Dermis microvascular lymphatic vessel endothelial cell (primary cell): ENCODE measurements at regions not wholly inside any gene's neighbourhood (a gene's known extent, or its start where the extent isn't known, plus 50 kb on each side); places are given as distances from the start of the nearest gene placed in this dataset.
"Not testable (repeated sequence)": the region's sequence is repeated elsewhere in the genome, so short reads cannot be mapped to it uniquely, and the experiment has no call there.

Source experiments
- DNase-seq, 2 donors: peaks; one replicate each; pipeline versions ENCODE4 v3.0.0 to v3.0.0-alpha.2; 2010; ENCODE audit warnings: low read depth in 2 of 2

DNA sequence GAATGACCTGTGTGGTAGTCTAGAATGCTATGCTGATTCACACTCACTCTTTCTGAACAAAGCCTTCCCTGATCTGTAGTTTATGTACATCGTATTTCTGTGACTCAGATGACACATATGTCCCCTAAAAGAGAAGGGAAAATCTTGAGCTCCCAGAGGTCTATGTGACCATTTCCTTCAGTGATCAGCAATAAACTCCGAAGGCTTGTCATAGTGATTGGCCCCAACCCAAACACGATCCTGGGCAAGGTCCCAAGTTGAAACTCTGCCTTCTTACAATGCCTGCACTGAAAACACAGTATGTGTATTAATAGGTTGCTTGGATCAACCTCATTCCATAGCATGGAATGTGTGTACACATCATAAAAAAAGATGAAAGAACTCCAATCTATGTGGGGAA is 685.8 kb downstream of the MAT2B start:
- peak in 1 of 2 donors; percentile 56 for DNase-seq

DNA sequence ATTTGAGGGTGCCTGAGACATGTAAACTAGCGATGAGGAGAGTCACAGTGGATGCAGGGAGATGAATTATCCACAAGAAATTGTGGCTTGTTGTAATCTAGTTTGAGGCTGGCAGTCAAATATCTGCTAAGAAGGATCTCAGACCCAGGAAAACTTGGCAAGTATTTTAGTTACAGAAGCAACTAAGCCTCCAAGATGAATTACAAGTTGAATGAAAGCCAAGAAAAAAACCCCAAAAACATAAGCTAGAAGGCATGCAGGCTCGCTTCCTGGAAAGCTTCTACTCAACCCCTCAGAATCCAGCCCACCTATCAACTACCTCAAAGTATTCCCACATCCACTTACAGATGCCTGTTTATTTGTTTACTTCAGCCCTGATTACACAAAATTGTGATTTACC is 696.9 kb downstream of the MAT2B start:
- DNase-seq: no peak

DNA sequence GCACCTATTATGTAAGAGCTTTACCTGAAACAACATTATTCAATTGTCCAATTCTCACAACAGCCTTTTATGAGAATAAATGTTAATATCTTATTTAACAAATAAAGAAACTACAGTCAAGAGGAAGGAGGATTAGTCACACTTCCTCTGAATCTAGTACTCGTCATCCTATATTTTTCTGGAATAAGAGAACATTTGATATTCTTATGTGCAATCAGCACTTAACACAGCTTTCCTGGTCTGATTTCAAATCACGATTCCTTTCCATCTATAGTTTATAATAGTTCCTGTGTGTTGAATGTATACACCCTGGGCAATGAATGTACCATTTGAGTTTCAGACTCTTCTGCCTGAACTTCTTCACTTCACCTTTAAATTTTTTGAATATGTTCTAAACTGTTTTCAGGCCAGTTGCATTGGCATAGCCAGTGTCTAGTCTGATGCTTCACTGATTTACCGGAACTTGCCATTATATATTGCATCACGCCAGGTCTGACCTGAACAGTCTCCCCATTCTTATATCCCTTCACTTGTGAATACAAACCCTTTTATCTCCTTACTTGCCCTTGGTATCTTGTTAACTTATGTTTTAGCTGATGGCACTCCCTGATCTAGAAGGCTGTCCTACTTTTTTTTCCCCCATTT is 698.3 kb downstream of the MAT2B start:
- peak in 1 of 2 donors; percentile 70 for DNase-seq

DNA sequence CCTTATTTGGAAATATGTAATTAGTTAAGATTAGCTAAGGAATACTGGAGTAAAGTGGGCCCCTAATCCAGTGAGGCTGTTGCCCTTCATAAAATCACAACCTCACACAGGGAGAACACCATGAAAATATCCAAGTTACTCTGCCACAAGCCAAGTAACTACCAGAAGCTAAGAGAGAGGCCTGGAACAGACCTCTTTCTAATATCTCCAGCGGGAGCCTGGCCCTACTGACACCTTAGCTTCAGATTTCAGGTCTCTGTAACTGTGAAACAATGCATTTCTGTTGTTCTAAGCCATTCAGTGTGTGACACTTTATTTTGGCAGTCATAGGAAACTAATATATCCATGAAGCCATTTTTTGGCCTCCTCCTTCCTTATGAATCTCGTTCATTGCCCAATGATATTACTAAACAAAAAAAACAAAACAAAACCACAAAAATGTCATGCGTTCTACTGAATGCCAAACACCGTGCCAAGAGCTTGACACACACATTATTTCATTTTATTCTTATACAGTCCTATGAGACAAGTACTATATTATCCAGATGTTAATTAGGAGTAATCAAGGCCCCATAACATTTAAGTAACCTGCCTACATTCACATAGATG is 699.0 kb downstream of the MAT2B start:
- peak in 1 of 2 donors; percentile 53 for DNase-seq

DNA sequence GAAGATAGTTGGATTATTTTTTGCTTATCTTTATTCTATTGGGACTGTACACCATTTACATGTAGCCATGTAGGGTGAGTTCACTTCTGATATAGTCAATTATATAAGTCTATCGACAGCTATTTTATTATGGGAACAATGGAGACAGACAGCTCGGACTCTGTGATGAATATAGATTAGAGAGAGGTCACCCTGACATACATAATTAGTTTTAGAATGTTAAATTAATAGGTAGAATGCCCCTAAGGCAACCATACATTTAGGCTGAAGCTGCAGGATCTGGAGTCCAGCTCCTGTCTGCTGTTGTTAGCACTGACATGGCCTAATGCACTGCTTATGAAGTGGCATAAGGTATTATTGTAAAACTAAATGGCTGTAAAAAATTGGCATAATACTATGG is 700.8 kb downstream of the MAT2B start:
- DNase-seq: no peak

DNA sequence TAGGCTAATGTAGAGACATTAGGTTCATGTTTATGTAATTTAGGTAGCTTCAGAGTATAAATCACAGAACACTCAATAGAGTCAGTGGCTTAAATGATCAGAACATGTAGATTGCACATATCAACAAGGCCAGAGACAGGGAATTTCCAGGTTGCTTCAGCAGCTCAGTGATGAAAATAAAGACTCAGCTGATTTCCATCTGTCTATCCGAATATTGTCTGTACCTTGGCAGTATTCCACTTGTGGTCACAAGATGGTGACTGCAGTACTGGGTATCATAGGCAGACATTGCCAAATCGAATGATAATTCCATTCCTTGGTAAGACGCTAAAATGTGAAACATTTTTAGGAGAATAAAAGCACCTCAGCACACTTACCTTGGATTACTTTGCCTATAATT is 702.2 kb downstream of the MAT2B start:
- peak; percentile 18 to 26 for DNase-seq

DNA sequence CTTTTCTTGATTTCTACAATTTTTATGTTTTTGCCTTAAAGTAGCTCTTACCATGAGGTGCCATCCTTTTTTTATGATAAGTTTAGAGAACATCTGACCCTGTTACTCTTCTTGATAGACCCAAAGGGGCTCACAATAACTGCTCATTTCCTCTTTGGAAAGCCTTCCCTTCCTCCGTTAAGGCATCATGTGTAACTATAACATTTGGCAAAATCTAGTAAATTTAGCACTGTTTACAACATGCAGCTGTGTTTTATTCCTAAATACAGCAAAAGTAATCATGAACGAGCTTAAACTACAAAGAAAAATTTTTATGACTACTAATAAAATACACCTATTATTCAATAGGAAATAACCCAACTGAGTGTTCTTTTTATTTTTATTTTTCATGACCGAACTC is 705.1 kb downstream of the MAT2B start:
- no peak for DNase-seq

DNA sequence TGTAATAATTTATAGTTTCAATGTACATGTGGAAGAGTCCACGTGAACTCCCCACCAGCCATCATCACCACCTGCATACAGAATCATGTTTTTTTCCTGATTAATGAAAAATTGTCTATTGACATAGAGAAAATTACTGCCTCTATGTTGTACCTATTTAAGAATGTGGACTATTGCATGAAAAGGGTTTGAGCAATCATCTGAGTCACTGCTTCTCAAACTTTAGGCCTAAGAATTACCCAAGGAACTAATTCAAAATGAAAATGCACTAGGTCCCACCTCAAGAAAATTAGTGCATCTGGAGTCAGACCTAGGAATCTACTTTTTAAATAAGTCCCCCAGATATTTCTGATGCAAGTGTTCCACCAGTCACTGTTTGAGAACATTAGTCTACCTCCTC is 709.3 kb downstream of the MAT2B start:
- no peak for DNase-seq

DNA sequence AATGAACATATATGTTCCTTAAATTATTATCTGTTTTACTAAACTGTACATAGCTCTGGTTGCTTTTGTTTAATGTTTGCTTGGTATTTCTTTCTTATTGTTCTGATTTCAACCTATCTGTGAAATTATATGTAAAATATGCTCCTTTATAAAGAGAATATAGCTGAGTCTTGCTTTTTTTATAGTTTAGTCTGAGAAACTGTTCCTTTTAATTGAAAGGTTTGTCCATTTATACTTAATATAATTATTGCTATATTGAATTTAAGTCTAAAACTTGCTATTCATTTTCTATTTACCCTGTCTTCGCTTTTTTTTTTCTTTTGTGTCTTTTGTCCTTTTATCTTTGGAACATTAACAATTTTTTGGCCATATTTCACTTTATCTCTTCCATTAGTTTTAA is 712.0 kb downstream of the MAT2B start:
- DNase-seq: no peak

DNA sequence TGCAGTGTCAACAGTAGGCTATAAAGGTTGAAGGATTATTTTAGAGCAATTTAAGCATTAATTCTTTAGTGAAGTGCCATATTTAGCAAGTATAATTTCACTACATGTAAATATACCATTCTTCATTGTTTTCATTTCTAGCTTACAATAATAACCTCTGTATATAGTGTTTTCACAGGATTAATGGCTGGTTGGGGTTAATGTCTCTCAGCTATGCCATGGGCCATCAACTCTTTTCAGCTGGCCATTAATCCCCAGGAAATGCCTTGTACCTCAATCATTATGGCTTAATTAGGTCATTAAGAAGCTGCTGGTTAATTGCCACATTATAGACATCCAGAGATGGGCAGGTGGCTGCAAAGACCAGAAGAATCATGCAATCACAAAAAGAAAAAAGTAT is 715.1 kb downstream of the MAT2B start:
- DNase-seq: no peak

DNA sequence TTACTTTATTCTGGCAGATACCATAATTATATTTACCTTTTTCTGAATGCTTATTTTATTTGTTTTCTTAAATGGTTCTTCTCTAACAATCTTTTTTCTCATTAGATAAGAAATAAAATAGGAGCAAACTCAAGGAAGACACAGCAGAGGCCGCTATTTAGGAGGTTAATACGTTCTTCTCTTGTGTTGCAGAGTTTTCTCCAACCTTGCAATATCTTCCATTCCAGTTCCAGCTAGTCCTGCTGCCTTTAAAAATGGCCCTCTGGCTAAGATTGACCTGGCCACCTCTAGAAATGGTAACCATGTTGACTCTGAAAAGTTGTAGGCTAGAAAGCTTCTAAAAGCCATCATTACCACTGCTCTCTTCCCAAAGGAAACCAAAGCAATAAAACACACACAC is 718.8 kb downstream of the MAT2B start:
- no peak for DNase-seq

DNA sequence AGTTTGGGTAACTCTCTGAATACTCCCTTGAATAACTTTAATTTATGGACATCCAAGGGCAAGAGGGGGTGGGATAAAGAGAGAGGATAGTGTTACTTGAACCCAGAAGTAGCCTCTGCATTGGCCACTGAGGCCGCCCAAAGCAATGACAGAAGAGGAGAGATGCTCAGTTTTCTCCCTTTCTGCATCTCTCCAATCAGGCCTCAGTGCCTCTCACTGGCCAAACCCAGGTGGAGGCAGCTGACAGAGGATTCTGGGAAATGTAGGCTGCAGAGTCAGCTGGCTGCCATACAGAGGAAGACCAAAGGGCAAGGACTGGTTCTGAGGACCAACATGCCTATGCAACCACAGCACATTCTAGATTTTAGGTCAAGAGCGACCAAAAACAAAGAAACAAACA is 719.4 kb downstream of the MAT2B start:
- no peak for DNase-seq

DNA sequence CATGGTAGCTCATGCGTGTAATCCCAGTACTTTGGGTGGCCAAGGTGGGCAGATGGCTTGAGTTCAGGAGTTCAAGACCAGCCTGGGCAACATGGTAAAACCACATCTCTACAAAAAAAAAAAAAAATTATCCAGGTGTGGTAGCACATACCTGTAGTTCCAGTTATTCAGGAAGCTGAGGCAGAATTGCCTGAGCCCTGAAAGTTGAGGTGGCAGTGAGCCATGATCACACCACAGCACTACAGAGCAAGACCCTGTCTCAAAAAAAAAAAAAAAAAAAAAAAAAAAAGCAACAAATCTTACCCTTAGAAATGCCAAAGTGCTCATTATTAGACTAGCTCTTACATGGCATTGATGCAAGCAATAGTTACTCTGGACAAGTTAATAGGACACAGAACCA is 724.9 kb downstream of the MAT2B start:
- no peak for DNase-seq

DNA sequence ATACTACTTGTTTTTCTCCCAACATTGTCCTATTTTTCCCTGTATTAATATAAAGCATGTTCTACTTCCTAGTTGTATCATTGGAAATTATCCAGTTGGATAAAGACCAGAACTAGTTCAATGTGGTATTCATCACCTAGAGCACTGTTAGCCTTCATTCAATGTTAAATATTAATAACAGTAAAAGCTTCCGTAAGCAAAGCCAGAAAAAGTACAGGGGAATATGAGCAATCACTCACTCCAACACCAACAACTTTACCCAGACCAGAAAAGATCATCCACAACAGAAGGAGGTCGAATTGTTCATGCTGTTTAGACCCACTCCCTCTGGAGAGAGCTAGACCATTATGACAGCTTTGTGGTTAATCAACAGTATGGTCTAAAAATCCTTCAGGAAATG is 728.4 kb downstream of the MAT2B start:
- DNase-seq: peak; percentile 45 to 75

DNA sequence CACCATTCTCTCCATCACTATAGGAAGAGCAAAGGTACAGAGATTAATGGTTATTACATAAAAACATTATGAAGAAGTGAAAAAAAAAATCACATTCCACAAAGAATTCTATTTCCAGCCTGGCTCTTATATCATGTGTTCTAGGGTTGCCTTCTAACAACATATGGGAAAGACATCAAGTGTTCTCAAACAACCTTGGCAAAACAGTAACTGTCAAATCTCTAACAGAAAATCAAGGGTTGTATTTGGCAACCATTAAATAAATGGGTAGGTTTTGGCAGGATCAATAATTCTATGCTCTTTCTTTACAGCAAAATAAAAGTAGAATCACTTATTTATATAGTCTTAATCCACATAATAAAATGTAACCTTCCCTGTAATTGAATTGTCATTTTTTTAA is 728.9 kb downstream of the MAT2B start:
- DNase-seq: no peak

DNA sequence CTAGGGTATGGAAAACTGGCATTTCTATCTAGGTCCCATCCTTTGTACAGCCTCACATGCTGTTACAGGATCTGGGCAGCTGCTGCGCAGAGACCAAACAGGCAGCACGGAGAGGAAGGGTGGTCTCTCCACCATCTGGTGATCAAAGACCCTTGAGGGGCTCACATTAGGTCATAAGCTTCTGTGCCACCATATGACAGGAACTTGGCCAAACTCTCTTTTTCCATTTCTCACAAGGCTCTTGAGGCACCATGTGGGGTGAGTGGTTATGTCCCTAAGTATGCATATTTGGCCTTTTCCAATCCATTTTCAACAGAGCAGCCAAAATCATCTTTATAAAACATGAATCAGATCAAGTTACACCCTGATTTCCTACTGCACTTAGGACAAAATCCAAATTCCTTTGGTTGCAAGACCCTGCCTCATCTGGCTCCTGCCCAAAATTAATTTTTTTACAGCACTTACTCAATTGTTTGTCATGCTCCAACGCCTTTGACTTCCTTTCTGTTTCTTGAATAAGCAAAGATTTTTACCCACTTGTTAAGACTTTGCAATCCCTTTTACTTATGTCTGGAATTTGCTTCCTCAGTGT is 730.0 kb downstream of the MAT2B start:
- DNase-seq: peak in 1 of 2 donors; percentile 61

DNA sequence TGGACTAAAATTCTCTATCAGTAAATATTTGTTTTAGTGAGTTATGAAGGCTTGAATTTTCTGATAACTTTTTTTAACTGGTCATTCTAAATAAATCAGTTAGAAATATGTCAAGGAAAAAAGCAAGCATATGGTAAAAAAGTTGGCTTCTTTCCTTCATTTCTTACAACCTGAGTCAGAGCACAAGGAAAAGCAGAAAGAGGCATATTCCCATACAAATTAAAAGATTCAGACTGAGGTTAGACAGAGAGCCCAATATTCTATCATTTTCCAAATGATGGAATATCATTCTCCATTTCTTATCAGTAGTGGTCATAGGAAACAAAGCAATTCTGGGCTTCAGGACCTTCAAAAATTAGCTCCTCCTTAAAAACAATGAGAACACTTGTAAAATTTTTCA is 732.1 kb downstream of the MAT2B start:
- no peak for DNase-seq

DNA sequence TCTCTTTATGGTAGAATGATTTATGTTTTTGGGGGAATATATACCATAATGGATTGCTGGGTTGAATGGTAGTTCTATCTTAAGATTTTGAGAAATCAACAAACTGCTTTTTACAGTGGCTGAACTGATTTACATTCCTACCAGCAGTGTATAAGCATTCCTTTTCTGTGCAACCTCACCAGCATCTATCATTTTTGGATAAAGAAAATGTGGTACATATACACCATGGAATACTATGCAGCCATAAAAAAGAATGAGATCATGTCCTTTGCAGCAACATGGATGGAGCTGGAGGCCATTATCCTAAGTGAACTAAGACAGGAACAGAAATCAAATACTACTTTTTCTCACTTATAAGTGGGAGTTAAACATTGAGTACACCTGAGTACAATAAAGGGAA is 746.4 kb downstream of the MAT2B start:
- DNase-seq: not testable (repeated sequence)

DNA sequence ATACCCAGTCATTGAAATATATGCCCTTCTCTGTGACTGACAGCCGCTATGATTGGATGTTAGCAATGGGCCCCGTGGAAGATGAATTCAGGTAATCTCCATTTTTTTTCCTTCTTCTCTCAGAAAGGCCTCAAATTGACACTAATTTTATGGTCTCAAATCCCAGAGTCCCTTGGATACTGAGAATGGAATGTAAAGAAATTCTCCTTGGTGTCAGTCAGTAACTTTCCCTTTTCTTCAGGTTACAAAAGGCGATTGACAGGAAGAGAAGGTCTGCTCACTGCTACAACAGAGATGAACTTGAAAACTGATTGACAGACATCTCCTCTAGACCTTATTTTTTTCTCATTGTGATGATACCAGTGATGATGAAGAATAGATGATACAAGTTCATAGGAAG is 748.3 kb downstream of the MAT2B start:
- DNase-seq: no peak

DNA sequence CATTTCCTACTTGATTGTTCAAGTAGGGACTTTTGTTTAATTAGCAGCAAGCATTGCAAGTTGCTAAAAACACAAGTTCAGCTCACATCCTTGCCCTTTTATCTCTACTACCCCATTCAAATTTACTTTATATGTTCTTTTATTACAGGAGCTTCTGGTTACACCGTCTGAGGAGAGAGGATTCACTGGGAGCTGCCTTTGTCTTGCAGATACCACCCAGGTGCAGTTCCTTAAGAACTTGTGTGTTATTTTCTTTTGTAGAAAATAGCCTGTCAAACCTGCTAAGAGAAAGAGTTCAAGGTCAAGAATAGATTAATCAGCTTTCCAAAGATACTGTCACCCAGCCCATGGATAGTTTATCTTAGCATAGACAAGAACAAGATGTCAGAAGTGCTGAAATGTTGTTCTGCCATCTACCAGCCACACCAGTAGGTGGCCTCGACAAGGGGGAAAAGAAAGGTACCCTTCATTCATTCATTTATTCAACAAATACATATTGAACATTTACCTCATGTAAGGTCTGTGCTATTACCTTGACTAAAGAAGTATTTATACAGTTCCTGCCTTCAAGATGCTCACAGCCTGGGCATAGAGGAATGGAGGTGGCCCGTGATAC is 750.3 kb downstream of the MAT2B start:
- DNase-seq: no peak

DNA sequence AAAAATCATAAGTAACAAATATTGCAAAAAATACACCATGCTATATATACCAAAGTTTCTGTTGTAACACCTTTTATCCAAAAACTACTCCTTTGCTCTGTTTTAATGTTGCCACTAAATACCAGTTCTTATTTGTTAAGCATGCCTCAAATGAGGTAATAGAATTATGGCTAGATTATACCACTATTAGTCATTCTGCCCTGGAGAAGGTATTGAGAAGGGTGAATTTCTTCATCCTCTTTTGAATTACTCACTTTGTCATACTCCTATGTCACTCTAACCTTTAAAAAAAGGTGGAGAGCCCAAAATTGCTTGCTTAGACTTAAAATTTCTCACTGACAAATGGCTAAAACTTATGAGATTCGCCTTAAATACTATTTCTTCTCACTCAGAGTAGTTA is 750.9 kb downstream of the MAT2B start:
- no peak for DNase-seq

DNA sequence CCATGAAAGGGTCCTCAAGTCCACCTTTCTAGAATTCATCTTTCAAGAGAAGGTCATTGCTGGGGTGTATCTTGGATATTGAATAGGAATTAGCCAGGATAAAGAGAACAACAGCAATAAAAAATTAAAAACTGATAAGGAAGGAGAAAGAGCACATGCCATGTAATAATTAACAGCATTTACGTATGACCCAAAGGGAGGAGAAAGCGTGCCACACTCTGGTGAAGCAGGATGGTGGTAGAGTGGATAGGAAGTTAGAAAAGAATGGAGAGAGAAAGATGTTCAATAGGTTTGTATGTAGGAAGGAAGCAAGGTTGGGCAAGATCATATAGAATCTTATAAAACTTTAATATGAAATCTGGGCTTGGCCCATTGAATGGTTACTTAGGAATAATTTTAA is 751.5 kb downstream of the MAT2B start:
- DNase-seq: no peak

DNA sequence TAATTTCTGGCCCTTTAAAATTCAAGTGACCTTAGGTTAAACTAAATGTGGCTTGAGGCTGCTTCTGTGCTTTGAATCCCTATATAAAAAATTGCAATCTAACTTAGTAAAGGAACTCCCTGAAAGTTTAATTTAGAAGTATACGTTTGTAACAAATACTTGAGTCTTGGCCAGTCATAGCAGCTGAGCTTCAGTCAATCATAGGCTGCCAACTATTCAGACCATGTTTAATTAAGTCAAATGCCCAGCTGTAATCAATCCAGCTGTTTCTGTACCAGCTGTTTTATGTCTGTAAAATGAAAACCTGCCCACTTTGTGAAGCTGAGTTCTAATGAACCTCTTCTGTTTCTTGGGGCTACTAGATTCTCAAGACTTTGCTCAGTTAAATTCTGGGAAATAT is 760.1 kb downstream of the MAT2B start:
- DNase-seq: no peak
